ENCODE measurements at regions not wholly inside any gene's neighbourhood (a gene's known extent, or its start where the extent isn't known, plus 50 kb on each side); places are given as distances from the start of the nearest gene placed in this dataset.

DNA sequence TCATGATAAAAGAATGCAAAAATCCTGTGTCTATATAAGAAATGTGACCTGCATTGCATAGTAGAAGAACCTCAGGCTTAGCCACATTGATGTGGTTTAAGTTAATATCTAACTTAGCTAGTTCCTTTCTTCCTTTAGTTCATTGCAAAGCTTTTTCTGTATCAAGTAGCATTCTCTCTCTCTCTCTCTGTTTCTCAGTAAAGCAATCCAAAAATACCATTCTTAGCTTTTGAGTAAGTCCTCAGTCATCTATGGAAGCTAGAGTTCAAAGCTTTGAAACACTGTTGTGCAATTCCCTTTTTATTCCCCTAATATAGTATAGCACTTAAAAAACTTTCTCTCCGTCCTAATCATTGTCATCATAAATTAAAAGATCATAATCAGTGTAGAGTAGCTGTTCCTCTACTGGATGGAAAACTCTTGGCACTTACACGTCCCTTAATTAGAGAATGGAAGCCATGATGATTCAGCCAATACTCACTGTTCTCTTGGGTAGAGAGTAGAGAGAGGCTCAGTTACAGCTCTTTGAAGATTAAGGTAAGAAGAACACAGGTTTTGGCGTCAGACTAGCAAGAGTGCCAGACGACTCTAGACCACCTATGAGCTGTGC is 350.3 kb upstream of the LYPLAL1 start:
- TF ChIP-seq POLR2A (IDR thresholded peaks at IDR 0.05; ENCODE audit: low read length) (no peak), GATA1 (IDR thresholded peaks at IDR 0.05; ENCODE audit: low read depth, low read length) (no peak)
